Vagina (tissue), 2 donors: ENCODE measurements at regions not wholly inside any gene's neighbourhood (a gene's known extent, or its start where the extent isn't known, plus 50 kb on each side); places are given as distances from the start of the nearest gene placed in this dataset.

Source experiments
- DNase-seq, 2 donors: peaks; one replicate each; pipeline ENCODE4 v3.0.0-alpha.2; 2017; ENCODE audit errors: extremely low spot score in 2 of 2
- H3K27ac ChIP-seq: fragments of 200-600 bp; sonication (generic); one replicate; pipeline ENCODE4 v1.5.1; 2019
- H3K27me3 ChIP-seq: fragments of 200-600 bp; sonication (generic); one replicate; pipeline ENCODE4 v1.5.1; 2019
- H3K36me3 ChIP-seq, 2 donors: fragments of 200-600 bp; sonication (generic); one replicate each; pipeline ENCODE4 v1.5.1; 2017 to 2019
- H3K4me1 ChIP-seq: fragments of 200-600 bp; sonication (generic); one replicate; pipeline ENCODE4 v1.5.1; 2019
- H3K4me3 ChIP-seq, 2 donors: fragments of 200-600 bp; sonication (generic); 1 replicate in 1 of 2; 2 replicates in 1 of 2; pipeline ENCODE4 v1.5.1; 2016 to 2019
- H3K9me3 ChIP-seq: fragments of 200-600 bp; sonication (generic); one replicate; pipeline ENCODE4 v1.5.1; 2019
- POLR2A ChIP-seq, 2 donors: fragments of 450-650 bp; IDR thresholded peaks; one replicate each; pipeline ENCODE4 v1.6.1; 2017; ENCODE audit warnings: antibody characterized with exemption in 2 of 2, mild to moderate bottlenecking in 2 of 2, moderate library complexity in 2 of 2
- POLR2AphosphoS5 ChIP-seq, 2 donors: sonication (generic); formaldehyde crosslinking; IDR thresholded peaks; one replicate each; pipeline ENCODE4 v1.9.0; 2017; ENCODE audit warnings: antibody characterized with exemption in 2 of 2, mild to moderate bottlenecking in 2 of 2, low read depth in 1 of 2; ENCODE audit not compliant: insufficient read depth in 1 of 2
- intact Hi-C: fragments of 100-400 bp; cut with DNase I; formaldehyde crosslinking; loops from one replicate; pipeline ENCODE4 v1.15.1; 2023
- TF ChIP-seq, protein P1 (sequence below), 3 experiments: fragments of 450-650 bp in 2 of 3; fragments of 200-600 bp in 1 of 3; sonication (generic) in 1 of 3; IDR thresholded peaks; one replicate each; pipeline ENCODE4 v1.5.1; 2017 to 2019; ENCODE audit warnings: antibody characterized with exemption in 3 of 3, mild to moderate bottlenecking in 2 of 3, moderate library complexity in 2 of 3

DNA sequence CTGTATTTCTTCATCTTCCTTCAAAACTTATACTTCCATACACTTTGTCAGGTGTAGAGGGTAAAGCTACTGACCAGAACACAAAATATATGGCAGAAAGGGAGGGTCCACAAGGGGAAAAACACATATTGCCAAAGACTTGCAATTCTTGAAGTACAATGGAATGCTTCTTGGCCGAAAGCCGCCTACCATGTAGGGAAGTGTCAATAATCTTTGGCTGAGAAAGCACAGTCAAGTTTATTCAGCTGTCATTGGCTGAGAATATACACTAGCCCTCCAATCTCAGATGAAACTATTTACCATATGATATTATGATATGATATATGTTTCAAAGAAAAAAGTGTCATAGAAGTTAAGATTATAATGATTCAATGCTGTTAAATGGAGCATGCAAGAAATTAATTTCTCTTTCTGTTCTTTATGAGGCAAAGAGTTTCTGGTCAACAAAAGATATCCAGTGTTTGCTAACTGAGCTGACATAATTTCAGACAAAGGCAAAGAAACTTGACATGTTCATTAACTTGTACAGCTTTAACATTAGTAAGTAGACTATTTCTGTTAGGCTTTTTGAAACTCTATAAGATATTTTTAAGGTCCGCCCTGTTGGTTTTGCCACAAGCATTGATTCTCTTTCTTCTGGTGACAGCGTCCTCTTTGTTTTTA, 89.0 kb upstream of the LPP start:
- H3K4me1 ChIP-seq = no peaks in the 10 kb centered on the region
- intact Hi-C loops = no loop called here
- H3K27me3 ChIP-seq = no peaks in the 10 kb centered on the region
- no peaks in the 10 kb centered on the region for H3K36me3 ChIP-seq
- no peak overlapping the region for H3K4me3 ChIP-seq
- no peak for TF ChIP-seq POLR2A (IDR thresholded peaks at IDR 0.05)
- TF ChIP-seq, protein P1, sequence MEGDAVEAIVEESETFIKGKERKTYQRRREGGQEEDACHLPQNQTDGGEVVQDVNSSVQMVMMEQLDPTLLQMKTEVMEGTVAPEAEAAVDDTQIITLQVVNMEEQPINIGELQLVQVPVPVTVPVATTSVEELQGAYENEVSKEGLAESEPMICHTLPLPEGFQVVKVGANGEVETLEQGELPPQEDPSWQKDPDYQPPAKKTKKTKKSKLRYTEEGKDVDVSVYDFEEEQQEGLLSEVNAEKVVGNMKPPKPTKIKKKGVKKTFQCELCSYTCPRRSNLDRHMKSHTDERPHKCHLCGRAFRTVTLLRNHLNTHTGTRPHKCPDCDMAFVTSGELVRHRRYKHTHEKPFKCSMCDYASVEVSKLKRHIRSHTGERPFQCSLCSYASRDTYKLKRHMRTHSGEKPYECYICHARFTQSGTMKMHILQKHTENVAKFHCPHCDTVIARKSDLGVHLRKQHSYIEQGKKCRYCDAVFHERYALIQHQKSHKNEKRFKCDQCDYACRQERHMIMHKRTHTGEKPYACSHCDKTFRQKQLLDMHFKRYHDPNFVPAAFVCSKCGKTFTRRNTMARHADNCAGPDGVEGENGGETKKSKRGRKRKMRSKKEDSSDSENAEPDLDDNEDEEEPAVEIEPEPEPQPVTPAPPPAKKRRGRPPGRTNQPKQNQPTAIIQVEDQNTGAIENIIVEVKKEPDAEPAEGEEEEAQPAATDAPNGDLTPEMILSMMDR (IDR thresholded peaks at IDR 0.05) = no peak
- TF ChIP-seq POLR2AphosphoS5 (IDR thresholded peaks at IDR 0.05; ENCODE audit: insufficient read depth in 1 of 2, low read depth in 1 of 2) = no peak
- no peak overlapping the region for H3K27ac ChIP-seq
- no peak for DNase-seq
- no peaks in the 10 kb centered on the region for H3K9me3 ChIP-seq

DNA sequence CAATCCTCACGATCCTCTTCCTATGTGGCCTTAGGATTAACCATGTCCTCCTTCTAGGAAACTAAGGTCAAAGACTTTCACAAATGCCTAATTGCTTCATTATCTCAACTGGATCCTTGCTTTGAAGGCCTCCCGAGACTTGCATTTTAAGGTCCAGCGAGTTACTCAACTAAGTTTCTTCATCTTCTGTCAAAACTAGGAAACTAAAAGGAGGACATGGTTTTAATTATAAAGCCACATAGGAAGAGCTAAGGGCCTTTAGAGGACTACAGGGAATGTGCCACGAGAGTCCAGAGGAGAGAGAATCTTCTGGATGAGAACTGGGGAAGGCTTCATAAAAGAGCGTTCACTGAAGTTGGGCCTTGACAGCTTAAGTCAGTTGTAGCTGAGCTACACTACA, 87.8 kb upstream of the LPP start:
- no peak overlapping the region for H3K4me3 ChIP-seq
- no peaks in the 10 kb centered on the region for H3K9me3 ChIP-seq
- no peak overlapping the region for H3K27ac ChIP-seq
- TF ChIP-seq POLR2A (IDR thresholded peaks at IDR 0.05) (no peak), POLR2AphosphoS5 (IDR thresholded peaks at IDR 0.05; ENCODE audit: insufficient read depth in 1 of 2, low read depth in 1 of 2) (no peak)
- TF ChIP-seq, protein P1 (IDR thresholded peaks at IDR 0.05) = no peak
- no peaks in the 10 kb centered on the region for H3K27me3 ChIP-seq
- H3K36me3 ChIP-seq = no peaks in the 10 kb centered on the region
- no peak for DNase-seq
- intact Hi-C loops = no loop called here
- no peaks in the 10 kb centered on the region for H3K4me1 ChIP-seq

DNA sequence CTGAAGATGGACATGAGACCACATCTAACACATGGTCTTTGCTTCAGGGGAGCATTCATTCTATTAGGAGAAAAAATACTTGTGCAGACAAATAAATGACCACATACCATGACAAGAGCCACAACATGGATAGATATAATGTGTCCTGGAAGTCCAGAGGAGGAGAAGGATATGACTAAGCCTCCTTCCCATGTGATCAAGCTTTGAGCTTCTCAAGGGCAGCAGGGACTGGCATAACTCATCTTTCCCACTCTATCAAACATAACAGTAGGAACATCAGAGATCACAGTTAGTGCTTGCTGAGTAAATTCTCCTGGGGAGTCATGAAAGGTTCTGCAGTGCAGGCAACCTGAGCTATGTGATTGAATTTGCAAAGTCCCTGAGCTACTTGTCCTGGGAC, 86.0 kb upstream of the LPP start:
- DNase-seq = no peak
- H3K36me3 ChIP-seq = no peaks in the 10 kb centered on the region
- H3K9me3 ChIP-seq = no peaks in the 10 kb centered on the region
- no peak overlapping the region for H3K27ac ChIP-seq
- no peaks in the 10 kb centered on the region for H3K27me3 ChIP-seq
- intact Hi-C loops = no loop called here
- TF ChIP-seq POLR2AphosphoS5 (IDR thresholded peaks at IDR 0.05; ENCODE audit: insufficient read depth in 1 of 2, low read depth in 1 of 2) (no peak), POLR2A (IDR thresholded peaks at IDR 0.05) (no peak)
- TF ChIP-seq, protein P1 (IDR thresholded peaks at IDR 0.05) = no peak
- no peaks in the 10 kb centered on the region for H3K4me1 ChIP-seq
- H3K4me3 ChIP-seq = no peak overlapping the region

DNA sequence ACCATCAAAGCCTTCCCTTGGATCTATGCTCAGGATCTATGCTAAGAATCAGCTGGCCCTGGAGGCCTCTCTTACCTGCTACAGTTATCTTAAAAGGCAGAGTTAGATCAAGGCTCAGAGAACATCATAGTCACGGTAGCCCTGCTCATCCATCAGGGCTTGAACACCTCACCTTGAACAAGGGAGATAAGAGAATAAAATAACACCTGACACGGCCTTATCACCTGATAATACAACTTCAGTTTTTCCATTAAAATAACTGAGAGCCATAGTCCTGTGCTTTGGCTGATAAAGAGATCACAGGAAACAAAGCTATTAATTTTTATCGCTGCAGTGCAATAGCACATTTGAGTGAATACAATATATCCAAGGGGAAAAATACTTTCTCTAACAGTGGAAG, 85.6 kb upstream of the LPP start:
- TF ChIP-seq, protein P1 (IDR thresholded peaks at IDR 0.05) = no peak
- no peak for TF ChIP-seq POLR2AphosphoS5 (IDR thresholded peaks at IDR 0.05; ENCODE audit: insufficient read depth in 1 of 2, low read depth in 1 of 2)
- TF ChIP-seq POLR2A (IDR thresholded peaks at IDR 0.05) = no peak
- Histone ChIP-seq H3K36me3 (no peaks in the 10 kb centered on the region), H3K9me3 (no peaks in the 10 kb centered on the region), H3K27ac (no peak overlapping the region), H3K27me3 (no peaks in the 10 kb centered on the region), H3K4me3 (no peak overlapping the region), H3K4me1 (no peaks in the 10 kb centered on the region)
- intact Hi-C loops = no loop called here
- DNase-seq = no peak

DNA sequence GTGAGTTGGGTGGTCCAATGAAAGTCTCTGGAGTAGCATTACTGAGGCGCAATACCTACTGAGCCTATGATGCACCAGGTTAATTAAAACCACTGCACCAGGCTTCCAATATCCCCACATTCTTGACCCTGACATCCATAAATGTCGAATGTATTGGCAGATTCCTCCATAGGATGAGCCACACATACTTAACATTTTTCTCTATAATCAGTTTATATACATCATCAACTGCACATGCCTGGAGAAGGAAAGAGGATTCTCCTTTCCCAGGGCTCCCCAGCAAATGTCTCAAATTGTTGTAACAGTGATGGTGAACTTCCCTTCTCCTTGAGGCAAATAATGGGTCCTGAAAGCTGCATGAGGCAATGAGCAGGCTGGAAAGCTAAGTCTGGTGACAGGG, 82.3 kb upstream of the LPP start:
- Histone ChIP-seq H3K36me3 (no peaks in the 10 kb centered on the region), H3K4me1 (no peaks in the 10 kb centered on the region), H3K27me3 (no peaks in the 10 kb centered on the region), H3K9me3 (no peaks in the 10 kb centered on the region), H3K27ac (no peak overlapping the region), H3K4me3 (no peak overlapping the region)
- intact Hi-C loops = no loop called here
- TF ChIP-seq POLR2A (IDR thresholded peaks at IDR 0.05) (no peak), POLR2AphosphoS5 (IDR thresholded peaks at IDR 0.05; ENCODE audit: insufficient read depth in 1 of 2, low read depth in 1 of 2) (no peak)
- TF ChIP-seq, protein P1 (IDR thresholded peaks at IDR 0.05) = no peak
- DNase-seq = peak in 1 of 2 donors; percentile 10
